SH-SY5Y (cell line): ENCODE measurements at regions not wholly inside any gene's neighbourhood (a gene's known extent, or its start where the extent isn't known, plus 50 kb on each side); places are given as distances from the start of the nearest gene placed in this dataset.

ENCODE experiments used
- GATA2 ChIP-seq: IDR thresholded peaks from 2 replicates; pipeline ENCODE4 v1.6.1; 2011; ENCODE audit warnings: mild to moderate bottlenecking, low read depth, low read length
- GATA3 ChIP-seq: IDR thresholded peaks from 2 replicates; pipeline ENCODE4 v1.6.1; 2011; ENCODE audit warnings: low read depth, mild to moderate bottlenecking, low read length, moderate library complexity

GRCh38 chr18:67582488-67582887 is 66.0 kb upstream of the DSEL start:
- TF ChIP-seq GATA2 (no peak), GATA3 (no peak)

DNA sequence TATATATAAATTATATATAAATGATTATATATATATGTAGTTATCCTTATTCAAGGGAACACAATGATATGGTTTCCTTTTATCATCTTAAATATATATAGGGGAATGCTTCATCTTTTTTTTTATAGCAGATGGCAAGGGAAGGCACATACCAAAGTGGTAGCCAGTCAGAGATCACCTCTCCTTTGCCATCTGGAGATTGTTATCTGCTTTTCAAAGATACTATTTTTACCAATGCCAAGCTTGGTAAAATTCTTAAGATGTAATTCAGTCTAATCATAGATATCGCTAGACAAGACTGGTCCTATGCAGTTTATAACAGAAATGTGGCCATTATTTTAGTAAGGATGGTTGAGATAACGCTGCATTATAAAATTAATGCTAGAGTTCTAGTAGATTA is 64.7 kb upstream of the DSEL start:
- TF ChIP-seq GATA3, result no peak
- TF ChIP-seq GATA2, result no peak

DNA sequence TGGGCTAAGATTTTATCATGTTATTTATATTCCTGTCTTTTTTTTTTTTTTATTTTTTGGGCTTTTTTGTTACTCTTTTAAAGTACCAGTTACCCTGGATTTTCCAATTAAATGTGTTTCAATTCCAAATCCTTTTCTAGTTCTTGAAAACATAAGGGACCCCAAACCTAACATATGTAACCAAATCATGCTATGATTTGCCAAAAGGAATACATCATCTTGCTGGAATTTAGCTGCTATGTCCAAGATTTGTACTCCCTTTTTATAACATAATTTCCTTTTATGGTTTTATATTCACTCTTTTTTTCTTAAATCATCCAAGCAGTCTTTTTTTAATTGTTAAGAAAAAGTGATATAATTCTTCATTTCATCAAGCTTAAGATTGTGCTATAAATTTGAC is 60.9 kb upstream of the DSEL start:
- TF ChIP-seq GATA2 (no peak), GATA3 (no peak)

- TF ChIP-seq GATA3 (no peak), GATA2 (no peak)
These were observed 58.2 kb upstream of the DSEL start for GRCh38 chr18:67574749-67575148.

DNA sequence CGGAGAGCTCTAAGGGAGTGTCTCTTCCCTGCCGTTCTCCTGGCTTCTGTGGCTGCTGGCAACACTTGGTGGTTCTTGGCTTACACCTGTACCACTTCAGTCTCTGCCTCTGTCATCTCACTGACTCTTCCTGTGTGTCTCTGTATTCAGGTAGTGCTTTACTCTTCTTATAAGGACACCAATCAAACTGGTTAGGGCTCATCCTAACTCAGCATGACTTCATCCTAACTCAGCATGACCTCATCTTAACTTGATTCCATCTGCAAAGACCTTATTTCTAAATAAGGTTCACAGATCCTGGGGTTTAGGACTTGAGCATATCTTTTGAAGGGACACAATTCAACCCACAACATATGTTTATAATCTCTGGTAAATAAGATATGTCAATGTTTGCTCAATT is 51.6 kb upstream of the DSEL start:
- TF ChIP-seq GATA2, result no peak
- no peak for TF ChIP-seq GATA3
